Activated CD4-positive, alpha-beta T cell treated with anti-CD3 and anti-CD28 coated beads for 1 hour (primary cell): ENCODE measurements at regions not wholly inside any gene's neighbourhood (a gene's known extent, or its start where the extent isn't known, plus 50 kb on each side); places are given as distances from the start of the nearest gene placed in this dataset.
"Not testable (repeated sequence)": the region's sequence is repeated elsewhere in the genome, so short reads cannot be mapped to it uniquely, and the experiment has no call there.

Experiments used
- DNase-seq: peaks from one replicate; pipeline ENCODE4 v3.0.0-alpha.2; 2020

- DNase-seq = no peak
Measured at GRCh38 chr11:15300341-15300740, 185.6 kb downstream of the INSC start.

DNA sequence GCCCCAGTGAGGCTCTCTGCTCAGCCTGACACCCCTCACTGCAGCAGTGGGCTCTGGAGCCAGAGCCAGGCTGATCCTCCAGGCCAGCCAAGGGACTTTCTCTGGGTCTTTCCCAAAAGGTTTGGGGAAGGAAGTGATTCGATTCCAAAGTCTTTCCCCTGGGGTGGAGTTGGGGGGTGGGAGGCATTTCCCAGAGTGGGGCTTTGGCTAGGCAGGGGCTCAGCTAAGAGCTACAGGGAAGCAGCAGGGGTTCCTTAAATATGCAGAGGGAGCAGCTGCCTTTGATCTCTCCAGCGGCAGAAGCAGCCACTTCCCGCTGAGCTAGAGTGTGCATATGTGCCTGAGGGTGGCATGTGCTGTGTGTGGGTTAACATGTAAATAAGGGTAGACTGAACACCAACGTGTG is 192.9 kb downstream of the INSC start:
- DNase-seq = no peak

DNA sequence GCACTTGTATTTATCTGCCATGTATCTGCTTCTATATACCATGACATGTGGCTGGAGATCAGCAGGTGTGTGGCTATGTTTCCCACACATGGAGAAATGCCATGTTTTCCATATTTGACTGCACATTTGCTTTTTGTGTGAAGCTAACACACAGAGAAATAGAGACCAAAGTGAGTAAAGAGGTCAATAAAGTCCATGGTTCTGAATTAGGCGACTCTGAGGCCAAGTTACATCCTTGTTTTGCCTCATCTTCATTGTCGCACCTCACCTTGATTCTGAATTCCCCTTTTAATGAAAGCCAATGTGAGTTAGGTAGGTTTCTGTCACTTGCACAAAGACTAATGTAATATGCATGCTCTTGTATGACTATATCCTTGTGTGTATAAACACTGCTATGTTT is 194.1 kb downstream of the INSC start:
- DNase-seq = no peak

GRCh38 chr11:15309296-15309695 is 194.6 kb downstream of the INSC start:
- DNase-seq = no peak

DNA sequence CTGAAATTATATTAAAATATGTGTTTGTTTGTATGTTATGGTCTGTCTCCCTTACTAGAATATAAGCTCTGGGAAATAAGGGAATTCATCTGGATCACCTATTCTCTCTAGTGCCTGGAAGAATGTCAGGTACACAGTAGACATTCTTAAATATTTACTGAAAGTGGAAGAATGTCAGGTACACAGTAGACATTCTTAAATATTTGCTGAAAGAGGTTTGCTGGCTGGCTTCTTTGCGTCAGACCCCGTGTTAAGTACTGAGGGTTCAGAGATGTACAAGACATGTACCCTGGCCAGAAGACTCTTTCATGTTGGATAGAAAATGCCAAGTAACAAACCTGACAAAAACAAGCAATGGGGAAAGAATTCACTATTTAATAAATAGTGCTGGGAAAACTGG is 199.1 kb downstream of the INSC start:
- DNase-seq = no peak

DNA sequence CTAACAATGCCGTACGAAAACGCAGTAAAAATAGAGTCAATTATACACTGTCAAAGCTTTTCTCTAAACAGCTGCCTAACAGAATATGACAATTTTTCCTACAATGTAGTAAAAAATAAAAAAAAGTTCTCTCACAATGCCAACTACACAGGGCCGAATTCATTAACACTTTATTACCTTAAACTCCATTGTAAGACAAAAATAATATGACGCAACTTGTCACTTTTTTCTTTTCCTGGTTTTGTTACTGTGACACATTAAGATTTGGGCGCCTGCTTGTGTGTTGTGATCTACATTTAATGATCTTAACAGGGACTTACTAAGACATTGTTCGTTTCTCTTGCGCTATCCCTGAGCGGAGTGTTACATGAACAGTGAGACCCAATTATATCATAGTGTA is 204.1 kb downstream of the INSC start:
- DNase-seq = no peak

- no peak for DNase-seq
Measured at GRCh38 chr11:15326520-15326919, 211.8 kb downstream of the INSC start.

DNA sequence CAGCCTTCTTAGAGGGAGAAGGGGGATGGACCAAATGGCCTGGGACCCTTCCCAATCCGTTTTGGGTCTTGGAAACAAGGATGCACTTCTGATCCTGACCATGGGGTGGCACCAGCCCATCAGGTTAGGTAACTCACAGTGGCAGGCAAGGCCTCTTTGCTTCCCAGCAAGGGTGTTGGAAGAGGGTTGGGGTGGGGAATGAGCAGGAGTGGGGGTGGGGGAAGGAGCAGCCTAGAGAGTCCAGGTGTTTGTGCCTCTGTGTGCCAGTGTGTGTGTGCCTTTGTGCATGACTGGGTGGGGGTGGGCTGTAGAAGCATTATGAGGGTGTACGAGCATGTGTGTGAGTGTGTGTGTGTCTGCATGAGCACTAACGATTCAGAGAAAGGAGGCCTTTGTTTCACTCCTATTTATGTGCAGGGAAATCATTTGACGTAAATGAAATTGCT is 213.1 kb downstream of the INSC start:
- no peak for DNase-seq

DNA sequence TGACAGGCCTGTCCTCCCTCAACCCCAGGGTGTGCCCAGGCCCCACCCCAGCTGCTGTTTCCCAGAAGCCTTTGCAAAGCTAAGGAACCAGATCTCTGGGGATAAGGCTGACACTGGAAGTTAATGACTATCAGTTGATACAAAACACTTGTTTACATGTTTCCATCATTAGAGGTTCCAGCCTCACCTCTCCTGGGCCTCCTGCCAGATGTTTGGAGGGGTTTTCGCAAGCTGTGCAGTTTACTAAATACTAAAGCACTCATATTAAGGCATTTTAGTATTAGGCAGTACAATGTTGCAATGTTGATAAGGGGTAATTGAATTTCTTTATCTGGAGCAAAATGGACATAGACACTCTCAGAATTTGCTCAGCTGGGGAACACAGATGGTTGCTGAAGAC is 218.7 kb downstream of the INSC start:
- no peak for DNase-seq

DNA sequence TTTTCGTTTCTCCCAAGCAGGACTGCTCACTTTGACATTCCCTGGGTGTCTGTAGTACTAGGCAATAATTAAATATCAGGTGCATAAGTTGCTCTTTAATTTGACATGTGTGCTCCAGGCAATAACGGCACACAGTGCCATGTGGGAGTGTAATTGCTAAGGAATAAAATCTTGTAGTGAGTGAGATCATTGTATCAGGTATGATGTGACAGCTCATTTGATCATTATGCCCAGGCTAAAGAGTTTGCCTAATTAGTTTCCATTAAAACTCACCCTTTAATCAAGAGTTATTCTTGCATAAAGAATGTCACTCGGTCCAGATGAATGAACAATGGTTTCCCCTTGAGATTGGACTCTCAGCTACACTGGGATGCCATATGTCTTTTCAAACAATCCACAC is 220.0 kb downstream of the INSC start:
- no peak for DNase-seq

GRCh38 chr11:15336021-15336420 is 221.3 kb downstream of the INSC start:
- DNase-seq = no peak

DNA sequence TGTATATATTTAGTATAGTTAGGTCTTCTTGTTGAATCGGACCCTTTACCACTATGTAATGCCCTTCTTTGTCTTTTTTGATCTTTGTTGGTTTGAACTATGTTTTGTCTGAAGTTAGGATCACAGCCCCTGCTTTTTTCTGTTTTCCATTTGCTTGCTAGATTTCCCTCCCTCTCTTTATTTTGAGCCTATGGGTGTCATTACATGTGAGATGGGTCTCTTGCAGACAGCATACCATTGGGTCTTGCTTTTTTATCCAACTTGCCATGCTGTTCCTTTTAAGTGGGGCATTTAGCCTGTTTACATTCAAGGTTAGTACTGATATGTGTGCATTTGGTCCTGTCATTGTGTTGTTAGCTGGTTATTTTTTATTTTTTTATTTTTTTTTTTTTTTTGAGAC is 224.6 kb downstream of the INSC start:
- DNase-seq = no peak

- no peak for DNase-seq
Measured at GRCh38 chr11:15341587-15341986, 226.9 kb downstream of the INSC start.

GRCh38 chr11:15342163-15342562 is 227.4 kb downstream of the INSC start:
- DNase-seq = no peak

GRCh38 chr11:15346907-15347306 is 232.2 kb downstream of the INSC start:
- DNase-seq = no peak

- no peak for DNase-seq
Measured at GRCh38 chr11:15347969-15348734, 233.4 kb downstream of the INSC start.

- DNase-seq = no peak
Measured at GRCh38 chr11:15349413-15349812, 234.7 kb downstream of the INSC start.

GRCh38 chr11:15361316-15361715 is 246.6 kb downstream of the INSC start:
- DNase-seq = no peak

DNA sequence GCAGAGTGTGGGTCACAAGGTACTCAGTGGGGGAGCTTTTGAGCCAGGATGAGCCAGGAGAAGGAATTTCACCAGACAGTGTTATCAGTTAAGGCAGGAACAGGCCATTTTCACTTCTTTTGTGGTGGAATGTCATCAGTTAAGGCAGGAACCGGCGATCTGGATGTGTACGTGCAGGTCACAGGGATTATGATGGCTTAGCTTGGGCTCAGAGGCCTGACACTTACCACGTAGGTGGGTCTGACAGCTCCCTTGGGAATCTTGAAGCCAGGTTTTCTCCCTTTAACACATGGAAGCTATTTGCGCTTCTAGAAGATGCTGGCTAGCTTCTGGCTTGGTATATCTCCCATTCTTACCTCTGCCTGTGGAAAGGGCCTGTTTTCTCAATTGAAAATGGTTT is 250.6 kb downstream of the INSC start:
- DNase-seq = not testable (repeated sequence)

GRCh38 chr11:15367695-15368094 is 253.0 kb downstream of the INSC start:
- DNase-seq = no peak

GRCh38 chr11:15370495-15371147 is 255.9 kb downstream of the INSC start:
- DNase-seq = no peak

- no peak for DNase-seq
Measured at GRCh38 chr11:15371533-15371932, 256.8 kb downstream of the INSC start.

DNA sequence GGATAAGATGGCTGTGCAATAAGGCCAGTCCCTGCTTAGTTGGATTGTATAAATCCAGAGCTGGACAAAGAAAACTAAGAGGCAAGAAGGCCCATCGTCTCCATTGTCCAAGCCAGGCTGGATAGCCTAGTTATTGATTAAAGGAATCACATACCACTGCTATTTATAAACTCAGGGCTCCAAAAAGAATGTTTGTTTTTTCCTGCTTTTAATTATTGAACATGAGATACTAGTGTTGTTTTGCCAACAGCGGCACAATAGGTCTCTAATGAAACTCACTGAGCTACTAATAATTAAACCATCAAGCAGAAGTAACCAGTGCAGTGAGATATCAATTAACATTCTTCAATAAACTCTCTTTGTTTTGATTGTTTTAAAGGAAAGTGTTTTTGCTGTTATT is 259.7 kb downstream of the INSC start:
- no peak for DNase-seq

- no peak for DNase-seq
Measured at GRCh38 chr11:15378941-15379340, 264.2 kb downstream of the INSC start.

DNA sequence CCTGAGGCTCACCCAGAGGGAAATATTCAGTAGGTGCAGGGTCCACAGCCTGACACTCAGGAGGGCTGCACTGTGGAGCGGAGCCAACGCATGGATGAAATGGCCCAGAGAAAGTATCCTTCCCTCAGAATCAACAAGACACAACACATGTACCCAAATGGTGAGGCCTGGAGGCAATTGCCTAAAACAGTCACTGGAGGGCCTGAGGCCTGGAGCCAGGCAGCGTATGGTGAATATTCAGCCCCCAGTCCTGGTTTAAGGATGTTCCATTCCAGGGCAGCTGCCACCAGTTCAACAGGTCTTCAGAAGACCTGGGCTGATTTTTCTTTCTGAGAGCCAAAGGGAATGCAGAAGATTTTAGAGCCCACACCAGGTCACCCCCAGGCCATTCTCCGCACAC is 264.8 kb downstream of the INSC start:
- DNase-seq = no peak
